HL-60 (cell line): ENCODE measurements at regions not wholly inside any gene's neighbourhood (a gene's known extent, or its start where the extent isn't known, plus 50 kb on each side); places are given as distances from the start of the nearest gene placed in this dataset.

ENCODE experiments used
- CTCF ChIP-seq: IDR thresholded peaks from one replicate; pipeline ENCODE4 v1.5.1; 2011; ENCODE audit warnings: low read length, control low read depth, inconsistent platforms; ENCODE audit not compliant: insufficient read depth
- GABPA ChIP-seq: IDR thresholded peaks from 2 replicates; pipeline ENCODE4 v1.6.1; 2012; ENCODE audit warnings: low read depth
- POLR2AphosphoS5 ChIP-seq: IDR thresholded peaks from 2 replicates; pipeline ENCODE4 v1.6.1; 2012; ENCODE audit warnings: low read depth

- TF ChIP-seq CTCF (no peak), POLR2AphosphoS5 (no peak), GABPA (no peak)
These were observed 286.1 kb upstream of the HNRNPA3 start for GRCh38 chr2:176926453-176926852.
